MM.1S (cell line): ENCODE measurements at regions not wholly inside any gene's neighbourhood (a gene's known extent, or its start where the extent isn't known, plus 50 kb on each side); places are given as distances from the start of the nearest gene placed in this dataset.

Source experiments
- CTCF ChIP-seq: fragments of 300-600 bp; sonication (generic); IDR thresholded peaks from 2 replicates; pipeline ENCODE4 v1.5.1; 2016; ENCODE audit warnings: antibody characterized with exemption, low read length, mixed read lengths
- EZH2phosphoT487 ChIP-seq: fragments of 300-600 bp; sonication (generic); IDR thresholded peaks from 2 replicates; pipeline ENCODE4 v1.6.1; 2018; ENCODE audit warnings: antibody characterized with exemption, low read length

GRCh38 chr11:27274854-27275395, 88.1 kb downstream of the CCDC34 start:
- TF ChIP-seq CTCF (no peak), EZH2phosphoT487 (no peak)
